ENCODE measurements at regions not wholly inside any gene's neighbourhood (a gene's known extent, or its start where the extent isn't known, plus 50 kb on each side); places are given as distances from the start of the nearest gene placed in this dataset.
A peak's percentile ranks its signal among the peaks of the same experiment; 100 is the strongest.

DNA sequence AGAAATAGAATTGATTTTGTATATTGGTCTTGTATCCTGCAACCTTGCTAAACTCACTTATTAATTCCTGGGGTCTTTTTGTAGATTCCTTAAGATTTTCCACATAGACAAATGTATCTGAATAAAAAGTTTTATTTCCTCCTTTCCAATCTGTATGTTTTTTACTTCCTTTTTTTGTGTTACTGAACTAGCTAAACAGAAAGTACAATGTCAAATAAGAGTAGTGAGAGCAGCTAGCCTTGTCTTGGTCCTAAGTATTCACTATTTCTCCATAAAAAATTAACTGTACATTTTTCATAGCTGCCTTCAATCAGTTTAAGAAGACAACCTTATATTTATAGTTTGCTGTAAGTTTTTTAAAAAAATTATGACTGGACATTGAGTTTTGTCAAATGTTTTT, 74.9 kb downstream of the FASLG start (continued):
- TF ChIP-seq ZFP30 (CRISPR knock-in tag; IDR thresholded peaks at IDR 0.05) (no peak), ARNTL (CRISPR knock-in tag; IDR thresholded peaks at IDR 0.05; ENCODE audit: borderline replicate concordance, low read depth) (no peak)

DNA sequence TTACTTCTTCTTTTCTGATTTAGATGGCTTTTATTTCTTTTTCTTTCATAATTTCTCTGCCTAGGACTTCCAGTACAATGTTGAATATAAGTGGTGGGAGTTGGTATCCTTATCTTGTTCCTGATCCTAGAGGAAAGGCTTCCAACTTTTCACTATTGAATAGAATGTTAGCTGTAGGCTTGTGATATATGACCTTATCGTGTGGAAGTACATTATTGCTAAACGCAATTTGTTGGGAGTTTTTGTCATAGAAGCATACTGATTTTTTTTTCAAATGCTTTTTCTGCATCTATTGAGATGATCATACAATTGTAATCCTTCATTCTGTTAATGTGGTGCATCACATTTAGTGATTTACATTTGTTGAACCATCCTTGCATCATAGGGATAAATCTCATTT, 79.5 kb downstream of the FASLG start:
- ATAC-seq: no peak
- TF ChIP-seq, protein P1, sequence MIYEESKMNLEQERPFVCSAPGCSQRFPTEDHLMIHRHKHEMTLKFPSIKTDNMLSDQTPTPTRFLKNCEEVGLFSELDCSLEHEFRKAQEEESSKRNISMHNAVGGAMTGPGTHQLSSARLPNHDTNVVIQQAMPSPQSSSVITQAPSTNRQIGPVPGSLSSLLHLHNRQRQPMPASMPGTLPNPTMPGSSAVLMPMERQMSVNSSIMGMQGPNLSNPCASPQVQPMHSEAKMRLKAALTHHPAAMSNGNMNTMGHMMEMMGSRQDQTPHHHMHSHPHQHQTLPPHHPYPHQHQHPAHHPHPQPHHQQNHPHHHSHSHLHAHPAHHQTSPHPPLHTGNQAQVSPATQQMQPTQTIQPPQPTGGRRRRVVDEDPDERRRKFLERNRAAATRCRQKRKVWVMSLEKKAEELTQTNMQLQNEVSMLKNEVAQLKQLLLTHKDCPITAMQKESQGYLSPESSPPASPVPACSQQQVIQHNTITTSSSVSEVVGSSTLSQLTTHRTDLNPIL (CRISPR knock-in tag; IDR thresholded peaks at IDR 0.05; ENCODE audit: low read depth): no peak

- ATAC-seq: peak; percentile 9
- no peak for TF ChIP-seq OSR1 (CRISPR knock-in tag; IDR thresholded peaks at IDR 0.05)
- no peak for TF ChIP-seq RARB (CRISPR knock-in tag; IDR thresholded peaks at IDR 0.05)
- no peak for TF ChIP-seq ESRRG (CRISPR knock-in tag; IDR thresholded peaks at IDR 0.05)
- TF ChIP-seq TCF4 (CRISPR knock-in tag; IDR thresholded peaks at IDR 0.05; ENCODE audit: borderline replicate concordance): no peak
- TF ChIP-seq, protein P2, sequence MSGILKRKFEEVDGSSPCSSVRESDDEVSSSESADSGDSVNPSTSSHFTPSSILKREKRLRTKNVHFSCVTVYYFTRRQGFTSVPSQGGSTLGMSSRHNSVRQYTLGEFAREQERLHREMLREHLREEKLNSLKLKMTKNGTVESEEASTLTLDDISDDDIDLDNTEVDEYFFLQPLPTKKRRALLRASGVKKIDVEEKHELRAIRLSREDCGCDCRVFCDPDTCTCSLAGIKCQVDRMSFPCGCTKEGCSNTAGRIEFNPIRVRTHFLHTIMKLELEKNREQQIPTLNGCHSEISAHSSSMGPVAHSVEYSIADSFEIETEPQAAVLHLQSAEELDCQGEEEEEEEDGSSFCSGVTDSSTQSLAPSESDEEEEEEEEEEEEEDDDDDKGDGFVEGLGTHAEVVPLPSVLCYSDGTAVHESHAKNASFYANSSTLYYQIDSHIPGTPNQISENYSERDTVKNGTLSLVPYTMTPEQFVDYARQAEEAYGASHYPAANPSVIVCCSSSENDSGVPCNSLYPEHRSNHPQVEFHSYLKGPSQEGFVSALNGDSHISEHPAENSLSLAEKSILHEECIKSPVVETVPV (CRISPR knock-in tag; IDR thresholded peaks at IDR 0.05): no peak
- no peak for TF ChIP-seq ZNF8 (CRISPR knock-in tag; IDR thresholded peaks at IDR 0.05)
- TF ChIP-seq ZNF70 (CRISPR knock-in tag; IDR thresholded peaks at IDR 0.05): no peak
- TF ChIP-seq ZNF565 (CRISPR knock-in tag; conservative IDR thresholded peaks at IDR 0.05; ENCODE audit: low read depth): no peak
- TF ChIP-seq, protein P3, sequence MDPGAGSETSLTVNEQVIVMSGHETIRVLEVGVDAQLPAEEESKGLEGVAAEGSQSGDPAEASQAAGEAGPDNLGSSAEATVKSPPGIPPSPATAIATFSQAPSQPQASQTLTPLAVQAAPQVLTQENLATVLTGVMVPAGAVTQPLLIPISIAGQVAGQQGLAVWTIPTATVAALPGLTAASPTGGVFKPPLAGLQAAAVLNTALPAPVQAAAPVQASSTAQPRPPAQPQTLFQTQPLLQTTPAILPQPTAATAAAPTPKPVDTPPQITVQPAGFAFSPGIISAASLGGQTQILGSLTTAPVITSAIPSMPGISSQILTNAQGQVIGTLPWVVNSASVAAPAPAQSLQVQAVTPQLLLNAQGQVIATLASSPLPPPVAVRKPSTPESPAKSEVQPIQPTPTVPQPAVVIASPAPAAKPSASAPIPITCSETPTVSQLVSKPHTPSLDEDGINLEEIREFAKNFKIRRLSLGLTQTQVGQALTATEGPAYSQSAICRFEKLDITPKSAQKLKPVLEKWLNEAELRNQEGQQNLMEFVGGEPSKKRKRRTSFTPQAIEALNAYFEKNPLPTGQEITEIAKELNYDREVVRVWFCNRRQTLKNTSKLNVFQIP (CRISPR knock-in tag; IDR thresholded peaks at IDR 0.05; ENCODE audit: borderline replicate concordance, low read depth): no peak
Measured at GRCh38 chr1:172742599-172743500, 83.9 kb downstream of the FASLG start.

- ATAC-seq: peak; percentile 87
- no peak for TF ChIP-seq SNAI2 (CRISPR knock-in tag; IDR thresholded peaks at IDR 0.05)
- TF ChIP-seq GLIS3 (CRISPR knock-in tag; IDR thresholded peaks at IDR 0.05): no peak
- TF ChIP-seq, protein P2 (CRISPR knock-in tag; IDR thresholded peaks at IDR 0.05): no peak
- no peak for TF ChIP-seq ZFP3 (CRISPR knock-in tag; IDR thresholded peaks at IDR 0.05)
- no peak for TF ChIP-seq ZNF8 (CRISPR knock-in tag; IDR thresholded peaks at IDR 0.05)
- no peak for TF ChIP-seq TCF4 (CRISPR knock-in tag; IDR thresholded peaks at IDR 0.05; ENCODE audit: borderline replicate concordance)
- TF ChIP-seq PPARA (CRISPR knock-in tag; IDR thresholded peaks at IDR 0.05; ENCODE audit: borderline replicate concordance): no peak
- no peak for TF ChIP-seq ARNTL (CRISPR knock-in tag; IDR thresholded peaks at IDR 0.05; ENCODE audit: borderline replicate concordance, low read depth)
- TF ChIP-seq, protein P1 (CRISPR knock-in tag; IDR thresholded peaks at IDR 0.05; ENCODE audit: low read depth): no peak
- TF ChIP-seq TOX (CRISPR knock-in tag; IDR thresholded peaks at IDR 0.05; ENCODE audit: borderline replicate concordance): no peak
- TF ChIP-seq TSHZ2 (CRISPR knock-in tag; IDR thresholded peaks at IDR 0.05): no peak
- no peak for TF ChIP-seq ZFP30 (CRISPR knock-in tag; IDR thresholded peaks at IDR 0.05)
- TF ChIP-seq, protein P4, sequence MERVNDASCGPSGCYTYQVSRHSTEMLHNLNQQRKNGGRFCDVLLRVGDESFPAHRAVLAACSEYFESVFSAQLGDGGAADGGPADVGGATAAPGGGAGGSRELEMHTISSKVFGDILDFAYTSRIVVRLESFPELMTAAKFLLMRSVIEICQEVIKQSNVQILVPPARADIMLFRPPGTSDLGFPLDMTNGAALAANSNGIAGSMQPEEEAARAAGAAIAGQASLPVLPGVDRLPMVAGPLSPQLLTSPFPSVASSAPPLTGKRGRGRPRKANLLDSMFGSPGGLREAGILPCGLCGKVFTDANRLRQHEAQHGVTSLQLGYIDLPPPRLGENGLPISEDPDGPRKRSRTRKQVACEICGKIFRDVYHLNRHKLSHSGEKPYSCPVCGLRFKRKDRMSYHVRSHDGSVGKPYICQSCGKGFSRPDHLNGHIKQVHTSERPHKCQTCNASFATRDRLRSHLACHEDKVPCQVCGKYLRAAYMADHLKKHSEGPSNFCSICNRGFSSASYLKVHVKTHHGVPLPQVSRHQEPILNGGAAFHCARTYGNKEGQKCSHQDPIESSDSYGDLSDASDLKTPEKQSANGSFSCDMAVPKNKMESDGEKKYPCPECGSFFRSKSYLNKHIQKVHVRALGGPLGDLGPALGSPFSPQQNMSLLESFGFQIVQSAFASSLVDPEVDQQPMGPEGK (CRISPR knock-in tag; IDR thresholded peaks at IDR 0.05; ENCODE audit: borderline replicate concordance): no peak
- TF ChIP-seq ESRRG (CRISPR knock-in tag; IDR thresholded peaks at IDR 0.05): no peak
- TF ChIP-seq OSR1 (CRISPR knock-in tag; IDR thresholded peaks at IDR 0.05): no peak
- TF ChIP-seq ZNF70 (CRISPR knock-in tag; IDR thresholded peaks at IDR 0.05): no peak
- no peak for TF ChIP-seq ISL1 (CRISPR knock-in tag; IDR thresholded peaks at IDR 0.05)
- no peak for TF ChIP-seq ZC3H10 (CRISPR knock-in tag; IDR thresholded peaks at IDR 0.05)
Measured at GRCh38 chr1:172745014-172745413, 86.1 kb downstream of the FASLG start.
